Ovary (tissue), 3 donors: ENCODE measurements at regions not wholly inside any gene's neighbourhood (a gene's known extent, or its start where the extent isn't known, plus 50 kb on each side); places are given as distances from the start of the nearest gene placed in this dataset.

Experiments
- CTCF ChIP-seq, 3 donors: fragments of 450-650 bp in 2 of 3; fragments of 200-600 bp in 1 of 3; IDR thresholded peaks; one replicate each; pipeline versions ENCODE4 v1.5.1 to v1.8.0; 2016 to 2022; ENCODE audit warnings: antibody characterized with exemption in 3 of 3, mild to moderate bottlenecking in 1 of 3
- EP300 ChIP-seq: sonication (generic); formaldehyde crosslinking; IDR thresholded peaks from one replicate; pipeline ENCODE4 v1.6.1; 2017; ENCODE audit warnings: antibody characterized with exemption
- POLR2A ChIP-seq: fragments of 450-650 bp; IDR thresholded peaks from one replicate; pipeline ENCODE4 v1.6.1; 2017; ENCODE audit warnings: antibody characterized with exemption, mild to moderate bottlenecking, moderate library complexity
- donor health status: DM: no; HTN: no; CAD: no.

- no peak for TF ChIP-seq CTCF (IDR thresholded peaks at IDR 0.05)
- no peak for TF ChIP-seq POLR2A
- no peak for TF ChIP-seq EP300
Measured at GRCh38 chr3:72628065-72628464, 220.2 kb downstream of the SHQ1 start.
